Stimulated activated CD4-positive, alpha-beta T cell treated with anti-CD3 and anti-CD28 coated beads, Interleukin-1b, Interleukin-23, amount 100 ng/mL, for 24 hours (primary cell): ENCODE measurements at regions not wholly inside any gene's neighbourhood (a gene's known extent, or its start where the extent isn't known, plus 50 kb on each side); places are given as distances from the start of the nearest gene placed in this dataset.

Experiments
- DNase-seq, 4 experiments: peaks; one replicate each; pipeline ENCODE4 v3.0.0-alpha.2; 2020; ENCODE audit warnings: low read depth in 4 of 4, low spot score in 1 of 4

DNA sequence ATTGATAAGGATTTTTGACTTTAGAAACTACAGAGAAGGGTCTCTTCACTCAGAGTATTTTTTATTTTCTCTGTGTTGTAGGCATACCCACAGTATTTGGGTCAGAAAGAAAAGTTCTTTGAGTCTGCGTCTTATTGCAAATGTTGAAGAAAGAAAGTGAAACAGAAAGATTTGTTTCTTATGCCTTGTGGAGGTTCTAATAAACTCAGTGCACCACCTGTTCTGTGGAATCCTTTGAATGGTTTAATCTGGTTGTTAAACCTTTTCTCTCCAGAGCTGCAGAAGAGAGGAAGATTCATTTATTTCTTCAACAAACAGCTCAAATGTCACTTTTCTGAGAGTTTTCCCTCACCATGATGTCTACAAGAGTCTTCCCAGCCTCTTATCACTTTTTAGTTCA is 146.6 kb upstream of the PLEKHG7 start:
- DNase-seq, result no peak

- DNase-seq, result no peak
Observed at GRCh38 chr12:92554158-92555073, 148.4 kb upstream of the PLEKHG7 start.

- DNase-seq, result no peak
Observed at GRCh38 chr12:92553389-92553788, 149.4 kb upstream of the PLEKHG7 start.

- no peak for DNase-seq
Observed at GRCh38 chr12:92552412-92553108, 150.2 kb upstream of the PLEKHG7 start.

GRCh38 chr12:92551853-92552397 is 150.9 kb upstream of the PLEKHG7 start:
- peak; percentile 31 to 52 (median 42) for DNase-seq

- DNase-seq, result no peak
Observed at GRCh38 chr12:92551210-92551609, 151.6 kb upstream of the PLEKHG7 start.

GRCh38 chr12:92550661-92551060 is 152.1 kb upstream of the PLEKHG7 start:
- no peak for DNase-seq

GRCh38 chr12:92550254-92550653 is 152.5 kb upstream of the PLEKHG7 start:
- DNase-seq, result no peak

- no peak for DNase-seq
Observed at GRCh38 chr12:92549516-92549915, 153.3 kb upstream of the PLEKHG7 start.

DNA sequence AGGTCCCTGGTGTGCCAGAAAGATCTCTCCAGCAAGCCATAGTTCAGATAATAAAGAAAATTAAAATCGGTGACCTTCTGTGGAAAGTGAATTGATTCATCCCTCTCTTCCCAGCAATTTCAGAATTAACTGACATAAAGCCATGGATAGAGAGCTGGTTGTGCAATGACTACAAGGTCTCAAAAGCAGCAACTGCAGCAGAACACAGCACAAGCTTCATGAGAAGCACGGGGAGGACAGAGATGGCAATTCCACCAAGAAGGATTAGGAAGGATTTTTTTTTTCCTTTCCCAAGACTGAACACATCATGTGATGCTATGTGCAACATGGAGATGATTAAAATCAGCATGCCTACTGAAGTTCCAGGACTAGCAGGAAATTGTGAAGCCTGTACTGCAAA is 154.9 kb upstream of the PLEKHG7 start:
- DNase-seq, result no peak

DNA sequence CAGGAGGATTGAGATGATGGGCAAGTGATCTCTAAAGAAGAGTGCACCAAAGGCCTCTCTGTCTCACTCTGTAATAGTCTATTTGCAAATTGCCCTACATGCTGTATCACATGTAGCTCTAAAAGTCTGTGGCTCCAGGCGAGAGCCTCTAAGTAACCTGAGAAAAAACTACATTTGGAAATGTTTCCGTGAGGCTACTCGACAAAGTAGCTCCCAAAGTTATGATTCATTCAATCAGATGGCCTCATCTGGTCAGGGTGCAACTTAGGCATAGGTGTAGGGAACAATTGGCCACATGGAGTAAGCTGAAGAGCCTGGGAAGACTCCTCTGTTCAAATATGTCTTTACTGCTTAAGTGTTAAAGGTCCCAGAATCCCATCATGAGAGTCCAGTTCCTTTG is 155.4 kb upstream of the PLEKHG7 start:
- DNase-seq, result no peak

DNA sequence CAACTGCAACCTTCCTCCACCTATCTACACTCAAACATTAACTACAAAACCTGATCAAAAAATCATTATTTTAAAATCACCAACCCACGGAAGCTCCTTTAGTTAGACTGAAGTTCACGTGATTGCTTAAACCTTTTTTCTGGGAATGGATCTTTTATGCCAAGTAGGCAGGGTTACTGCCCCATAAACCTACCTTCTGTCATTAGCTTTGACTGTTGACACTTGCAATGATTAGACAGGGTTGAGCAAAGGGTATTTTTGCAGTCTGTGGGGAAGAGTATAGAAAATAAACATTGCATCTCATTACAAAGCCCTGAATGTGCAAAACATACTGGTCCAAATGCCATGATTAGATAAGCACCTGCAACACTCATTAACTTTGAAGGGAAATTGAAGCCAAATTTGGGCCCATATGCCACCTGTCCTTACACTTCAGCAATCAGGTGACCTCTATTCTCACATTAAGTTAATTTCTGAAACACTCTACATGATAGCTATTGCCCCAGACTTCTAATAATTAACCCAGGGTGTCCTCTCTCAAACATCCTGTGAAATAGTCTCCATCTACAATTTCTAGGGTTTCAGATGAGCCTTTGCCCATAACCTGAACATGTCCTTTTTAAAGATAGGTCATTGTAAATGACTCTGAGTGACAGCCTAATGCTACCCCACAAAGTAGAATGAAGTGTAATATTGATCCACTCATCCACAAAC is 156.0 kb upstream of the PLEKHG7 start:
- DNase-seq, result no peak

DNA sequence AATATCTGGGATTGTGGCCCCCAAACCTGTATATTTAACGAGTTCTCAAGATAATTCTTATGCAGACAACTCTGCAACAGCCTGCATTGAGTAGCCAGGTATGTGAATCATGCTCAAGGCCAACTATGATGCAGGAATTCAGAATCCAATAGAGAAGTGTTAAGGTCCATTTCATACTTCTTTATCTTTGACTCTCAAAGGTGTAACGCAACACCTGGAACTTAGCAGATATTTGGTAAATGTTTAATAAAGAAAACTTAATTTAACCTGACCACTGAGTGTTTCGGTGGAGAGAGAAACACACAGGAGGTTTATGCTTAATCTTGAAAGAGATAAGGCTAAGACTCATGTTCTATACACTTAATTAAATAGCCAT is 156.5 kb upstream of the PLEKHG7 start:
- no peak for DNase-seq

DNA sequence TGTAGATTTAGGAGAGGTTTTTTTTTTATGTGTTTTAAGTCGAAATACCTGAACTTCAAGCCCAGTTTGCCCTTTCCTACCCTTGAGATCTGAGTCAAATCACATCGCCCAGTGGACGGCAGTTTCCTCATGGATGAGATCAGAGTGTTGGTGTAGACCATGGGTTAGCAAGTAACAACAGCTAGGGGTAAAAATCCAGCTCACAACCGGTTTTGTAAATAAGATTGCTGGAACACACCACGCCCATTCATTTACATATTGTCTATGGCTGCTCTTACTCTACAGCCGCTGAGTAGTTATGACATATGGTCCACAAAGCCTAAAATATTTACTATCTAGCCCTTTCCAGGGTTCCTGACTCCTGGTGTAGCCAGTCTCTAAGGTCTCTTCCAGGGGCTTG is 158.5 kb upstream of the PLEKHG7 start:
- DNase-seq, result no peak

- no peak for DNase-seq
Observed at GRCh38 chr12:92543840-92544239, 158.9 kb upstream of the PLEKHG7 start.

DNA sequence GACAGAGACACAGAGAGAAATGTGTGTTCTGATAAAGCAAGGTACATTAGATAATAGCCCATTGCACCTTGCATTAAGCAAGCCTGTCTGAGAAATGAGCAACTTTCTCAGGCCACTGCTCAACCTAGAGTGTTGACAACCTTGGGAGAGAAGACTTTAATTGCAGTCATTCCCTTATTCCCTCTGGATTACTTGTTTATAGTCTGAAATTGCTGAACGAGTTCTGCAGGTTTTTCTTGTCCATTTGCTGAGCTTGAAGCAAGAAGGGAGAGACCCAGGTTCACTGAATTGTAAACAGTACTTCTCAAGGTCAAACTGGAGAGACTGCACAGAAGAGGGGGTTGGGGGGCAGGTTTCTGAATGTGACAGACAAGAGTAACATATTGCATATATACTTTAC is 159.4 kb upstream of the PLEKHG7 start:
- DNase-seq, result no peak

GRCh38 chr12:92541731-92542130 is 161.1 kb upstream of the PLEKHG7 start:
- no peak for DNase-seq

DNA sequence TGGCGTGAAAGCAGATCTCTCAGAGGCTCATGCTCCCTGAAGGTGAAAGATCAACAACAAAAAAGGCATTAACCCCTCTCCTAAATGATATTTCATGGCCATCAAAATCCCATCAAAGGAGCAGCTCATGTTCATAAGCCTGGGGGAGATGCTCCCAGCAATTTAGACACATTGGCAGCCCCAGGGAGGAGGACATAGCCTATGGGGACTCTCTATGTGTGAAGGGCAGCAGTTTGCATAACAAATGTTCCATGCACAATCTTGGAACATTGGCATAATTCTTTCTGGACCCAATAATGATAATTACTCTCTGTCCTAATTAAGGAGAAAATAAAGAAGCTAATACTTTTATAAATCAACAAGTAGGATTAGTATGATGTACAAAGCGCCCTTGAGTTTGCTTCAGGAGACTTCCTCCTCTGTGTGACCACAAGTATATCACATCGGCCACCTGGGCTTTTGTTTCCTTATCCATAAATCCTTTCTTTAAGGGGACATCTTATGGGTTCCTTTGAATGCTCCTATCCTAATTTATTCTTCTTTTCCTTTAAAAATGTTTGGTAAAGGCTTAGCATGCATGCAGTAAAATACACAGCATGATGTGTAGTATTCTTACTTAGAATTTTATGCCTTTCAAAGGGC is 161.9 kb upstream of the PLEKHG7 start:
- no peak for DNase-seq

GRCh38 chr12:92539976-92540781 is 162.6 kb upstream of the PLEKHG7 start:
- DNase-seq, result no peak

GRCh38 chr12:92539110-92539749 is 163.6 kb upstream of the PLEKHG7 start:
- DNase-seq, result peak in 1 of 4 experiments; percentile 32
